ENCODE measurements at regions not wholly inside any gene's neighbourhood (a gene's known extent, or its start where the extent isn't known, plus 50 kb on each side); places are given as distances from the start of the nearest gene placed in this dataset.

DNA sequence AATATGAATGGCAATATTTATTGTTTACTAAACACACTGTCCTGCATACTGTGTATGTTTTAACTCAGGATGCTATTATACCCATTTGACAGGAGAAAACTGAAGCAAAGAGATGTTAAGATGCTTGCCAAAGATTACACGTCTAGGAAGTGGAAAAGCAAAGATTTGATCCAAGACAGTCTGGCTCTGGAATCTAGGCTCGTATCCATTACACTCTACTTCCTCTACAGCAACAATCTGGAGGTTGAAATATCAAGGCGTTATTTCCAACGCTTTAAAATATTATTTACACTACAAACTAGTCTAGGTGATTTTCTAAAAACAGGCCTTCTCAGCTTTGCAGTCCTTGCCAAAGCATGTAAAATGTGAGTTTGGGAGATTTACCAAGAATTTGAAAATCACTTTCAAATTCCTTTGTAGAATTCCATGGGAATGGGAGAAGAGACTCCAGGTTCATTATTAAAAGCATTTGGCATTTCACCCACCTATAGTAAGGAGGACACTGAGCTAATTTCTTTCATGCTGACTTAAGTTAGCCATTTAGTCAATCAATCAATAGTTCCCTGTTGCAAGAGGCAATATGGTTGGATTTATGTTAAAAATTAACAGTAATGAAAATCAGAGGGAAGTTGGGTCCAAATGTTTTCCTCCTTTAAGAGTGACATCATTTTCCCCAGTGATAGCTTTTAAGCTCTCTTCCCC lies 356.3 kb upstream of the SMARCA2 start:
- Mint-ChIP-seq H3K27me3 (ENCODE audit: low read depth) (no peaks in the 10 kb centered on the region), H3K4me1 (no peaks in the 10 kb centered on the region), H3K4me3 (no peak overlapping the region), H3K36me3 (ENCODE audit: low read depth) (no peaks in the 10 kb centered on the region), H3K27ac (no peak overlapping the region), H3K9me3 (peaks cover 8% of the 10 kb centered on the region)
- TF ChIP-seq, protein P1, sequence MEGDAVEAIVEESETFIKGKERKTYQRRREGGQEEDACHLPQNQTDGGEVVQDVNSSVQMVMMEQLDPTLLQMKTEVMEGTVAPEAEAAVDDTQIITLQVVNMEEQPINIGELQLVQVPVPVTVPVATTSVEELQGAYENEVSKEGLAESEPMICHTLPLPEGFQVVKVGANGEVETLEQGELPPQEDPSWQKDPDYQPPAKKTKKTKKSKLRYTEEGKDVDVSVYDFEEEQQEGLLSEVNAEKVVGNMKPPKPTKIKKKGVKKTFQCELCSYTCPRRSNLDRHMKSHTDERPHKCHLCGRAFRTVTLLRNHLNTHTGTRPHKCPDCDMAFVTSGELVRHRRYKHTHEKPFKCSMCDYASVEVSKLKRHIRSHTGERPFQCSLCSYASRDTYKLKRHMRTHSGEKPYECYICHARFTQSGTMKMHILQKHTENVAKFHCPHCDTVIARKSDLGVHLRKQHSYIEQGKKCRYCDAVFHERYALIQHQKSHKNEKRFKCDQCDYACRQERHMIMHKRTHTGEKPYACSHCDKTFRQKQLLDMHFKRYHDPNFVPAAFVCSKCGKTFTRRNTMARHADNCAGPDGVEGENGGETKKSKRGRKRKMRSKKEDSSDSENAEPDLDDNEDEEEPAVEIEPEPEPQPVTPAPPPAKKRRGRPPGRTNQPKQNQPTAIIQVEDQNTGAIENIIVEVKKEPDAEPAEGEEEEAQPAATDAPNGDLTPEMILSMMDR (IDR thresholded peaks at IDR 0.05; ENCODE audit: unreplicated experiment in 3 of 3), result no peak

DNA sequence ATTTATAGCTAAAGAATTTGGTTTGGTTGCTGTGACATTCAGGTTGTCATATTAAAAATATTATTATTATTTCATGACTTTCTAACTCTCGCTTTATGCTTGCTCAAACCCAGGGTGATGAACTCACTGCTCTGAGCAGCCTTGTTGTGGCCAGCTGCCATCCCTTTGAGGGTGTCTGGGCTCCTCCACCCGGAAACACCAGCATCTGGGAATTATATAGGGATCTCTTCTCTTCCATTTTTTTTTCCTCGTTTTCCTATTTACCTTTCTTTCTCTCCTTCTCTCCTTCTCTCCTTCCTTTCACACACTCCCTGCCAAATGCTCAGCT lies 355.8 kb upstream of the SMARCA2 start:
- Mint-ChIP-seq H3K27me3 (ENCODE audit: low read depth) (no peaks in the 10 kb centered on the region), H3K4me1 (no peaks in the 10 kb centered on the region), H3K9me3 (peaks cover 11% of the 10 kb centered on the region), H3K4me3 (no peak overlapping the region), H3K27ac (no peak overlapping the region), H3K36me3 (ENCODE audit: low read depth) (no peaks in the 10 kb centered on the region)
- TF ChIP-seq, protein P1 (IDR thresholded peaks at IDR 0.05; ENCODE audit: unreplicated experiment in 3 of 3), result no peak

GRCh38 chr9:1668441-1668840 lies 346.7 kb upstream of the SMARCA2 start:
- no peak overlapping the region for H3K27ac Mint-ChIP-seq
- TF ChIP-seq, protein P1 (IDR thresholded peaks at IDR 0.05; ENCODE audit: unreplicated experiment in 3 of 3), result no peak
- no peaks in the 10 kb centered on the region for H3K36me3 Mint-ChIP-seq (ENCODE audit: low read depth)
- no peaks in the 10 kb centered on the region for H3K4me1 Mint-ChIP-seq
- H3K4me3 Mint-ChIP-seq, result no peak overlapping the region
- no peaks in the 10 kb centered on the region for H3K27me3 Mint-ChIP-seq (ENCODE audit: low read depth)
- peaks cover 20% of the 10 kb centered on the region for H3K9me3 Mint-ChIP-seq

GRCh38 chr9:1673300-1673699 lies 341.8 kb upstream of the SMARCA2 start:
- H3K36me3 Mint-ChIP-seq (ENCODE audit: low read depth), result no peaks in the 10 kb centered on the region
- H3K27ac Mint-ChIP-seq, result no peak overlapping the region
- H3K4me1 Mint-ChIP-seq, result no peaks in the 10 kb centered on the region
- H3K4me3 Mint-ChIP-seq, result no peak overlapping the region
- H3K27me3 Mint-ChIP-seq (ENCODE audit: low read depth), result no peaks in the 10 kb centered on the region
- peaks cover 2% of the 10 kb centered on the region for H3K9me3 Mint-ChIP-seq
- TF ChIP-seq, protein P1 (IDR thresholded peaks at IDR 0.05; ENCODE audit: unreplicated experiment in 3 of 3), result no peak

GRCh38 chr9:1676771-1677170 lies 338.4 kb upstream of the SMARCA2 start:
- H3K36me3 Mint-ChIP-seq (ENCODE audit: low read depth), result no peaks in the 10 kb centered on the region
- TF ChIP-seq, protein P1 (IDR thresholded peaks at IDR 0.05; ENCODE audit: unreplicated experiment in 3 of 3), result no peak
- H3K27ac Mint-ChIP-seq, result no peak overlapping the region
- H3K4me3 Mint-ChIP-seq, result no peak overlapping the region
- no peaks in the 10 kb centered on the region for H3K9me3 Mint-ChIP-seq
- H3K27me3 Mint-ChIP-seq (ENCODE audit: low read depth), result no peaks in the 10 kb centered on the region
- H3K4me1 Mint-ChIP-seq, result no peaks in the 10 kb centered on the region

GRCh38 chr9:1683951-1684350 lies 331.2 kb upstream of the SMARCA2 start:
- H3K9me3 Mint-ChIP-seq, result peaks cover 2% of the 10 kb centered on the region
- no peaks in the 10 kb centered on the region for H3K27me3 Mint-ChIP-seq (ENCODE audit: low read depth)
- no peaks in the 10 kb centered on the region for H3K4me1 Mint-ChIP-seq
- H3K4me3 Mint-ChIP-seq, result no peak overlapping the region
- no peak overlapping the region for H3K27ac Mint-ChIP-seq
- TF ChIP-seq, protein P1 (IDR thresholded peaks at IDR 0.05; ENCODE audit: unreplicated experiment in 3 of 3), result no peak
- H3K36me3 Mint-ChIP-seq (ENCODE audit: low read depth), result no peaks in the 10 kb centered on the region

Measured in nephron (organoid).